Keratinocyte (primary cell): ENCODE measurements at regions not wholly inside any gene's neighbourhood (a gene's known extent, or its start where the extent isn't known, plus 50 kb on each side); places are given as distances from the start of the nearest gene placed in this dataset.

Experiments
- DNase-seq: peaks from one replicate; pipeline ENCODE4 v3.0.0-alpha.2; 2011; ENCODE audit warnings: low read depth, missing footprints, low spot score
- FAIRE-seq: peaks from 2 replicates; lab custom pipeline; 2011; peaks lifted over from hg19 to GRCh38; lab: Jason Lieb, UNC
- H2AFZ ChIP-seq: 2 replicates; pipeline ENCODE4 v1.6.0; 2012; ENCODE audit warnings: low read length, control low read depth, inconsistent platforms; ENCODE audit not compliant: control insufficient read depth
- H3K27ac ChIP-seq: 2 replicates; pipeline ENCODE4 v1.5.1; 2011; ENCODE audit warnings: low read length; ENCODE audit not compliant: control insufficient read depth, insufficient read depth
- H3K27me3 ChIP-seq: 3 replicates; pipeline ENCODE4 v1.6.0; 2011; ENCODE audit warnings: low read length; ENCODE audit not compliant: control insufficient read depth, insufficient read depth; ENCODE audit errors: extremely low read depth
- H3K36me3 ChIP-seq, 2 experiments: 2 replicates in 1 of 2; 3 replicates in 1 of 2; pipeline ENCODE4 v1.5.1; 2011; ENCODE audit warnings: low read length in 2 of 2, mild to moderate bottlenecking in 1 of 2; ENCODE audit not compliant: control insufficient read depth in 2 of 2, insufficient read depth in 2 of 2; ENCODE audit errors: extremely low read depth in 1 of 2
- H3K4me1 ChIP-seq: 3 replicates; pipeline ENCODE4 v1.5.1; 2011; ENCODE audit warnings: low read length; ENCODE audit not compliant: control insufficient read depth, insufficient read depth; ENCODE audit errors: extremely low read depth
- H3K4me2 ChIP-seq: 3 replicates; pipeline ENCODE4 v1.6.0; 2011; ENCODE audit warnings: low read depth, low read length; ENCODE audit not compliant: control insufficient read depth, insufficient read depth; ENCODE audit errors: extremely low read depth
- H3K4me3 ChIP-seq, 3 experiments: fragments of 200-600 bp in 1 of 3; sonication (generic) in 1 of 3; 2 replicates in 2 of 3; 3 replicates in 1 of 3; pipeline ENCODE4 v1.5.1; 2011 to 2016; ENCODE audit warnings: low read length in 3 of 3, mild to moderate bottlenecking in 3 of 3, control low read depth in 2 of 3, inconsistent platforms in 1 of 3, low read depth in 1 of 3, mixed read lengths in 1 of 3, mixed run types in 1 of 3, moderate library complexity in 1 of 3; ENCODE audit not compliant: control insufficient read depth in 2 of 3, insufficient read depth in 2 of 3; ENCODE audit errors: extremely low read depth in 1 of 3
- H3K79me2 ChIP-seq: 2 replicates; pipeline ENCODE4 v1.6.0; 2012; ENCODE audit warnings: low read length; ENCODE audit not compliant: control insufficient read depth, insufficient read depth
- H3K9ac ChIP-seq: 3 replicates; pipeline ENCODE4 v1.6.0; 2011; ENCODE audit warnings: low read length; ENCODE audit not compliant: control insufficient read depth, insufficient read depth; ENCODE audit errors: extremely low read depth
- H3K9me1 ChIP-seq: 3 replicates; pipeline ENCODE4 v1.6.0; 2011; ENCODE audit warnings: low read length; ENCODE audit not compliant: control insufficient read depth, insufficient read depth; ENCODE audit errors: extremely low read depth
- H3K9me3 ChIP-seq: 2 replicates; pipeline ENCODE4 v1.5.1; 2012; ENCODE audit warnings: low read depth, low read length; ENCODE audit not compliant: control insufficient read depth
- H4K20me1 ChIP-seq: 3 replicates; pipeline ENCODE4 v1.6.0; 2011; ENCODE audit warnings: low read length; ENCODE audit not compliant: control insufficient read depth, insufficient read depth; ENCODE audit errors: extremely low read depth
- EZH2 ChIP-seq: IDR thresholded peaks from one replicate; pipeline ENCODE4 v1.6.1; 2012; ENCODE audit warnings: inconsistent platforms, mild to moderate bottlenecking, low read length, moderate library complexity
- dilution Hi-C: fragments of 300-500 bp; cut with MboI; formaldehyde crosslinking; loops from one replicate; pipeline ENCODE4 v1.7.0; 2020; ENCODE audit warnings: low sequenced_read_pairs; ENCODE audit not compliant: extremely low pct_ligation_motif_present
- TF ChIP-seq, protein P1 (sequence below), 3 experiments: IDR thresholded peaks in 1 of 3; conservative IDR thresholded peaks in 1 of 3; optimal IDR thresholded peaks in 1 of 3; 2 replicates in 2 of 3; 3 replicates in 1 of 3; pipeline versions ENCODE3 to v1.5.1; 2011; ENCODE audit warnings: low read length in 3 of 3, mild to moderate bottlenecking in 3 of 3, moderate library complexity in 2 of 3, control low read depth in 1 of 3, inconsistent platforms in 1 of 3; ENCODE audit not compliant: insufficient read depth in 2 of 3; ENCODE audit errors: extremely low read depth in 1 of 3

DNA sequence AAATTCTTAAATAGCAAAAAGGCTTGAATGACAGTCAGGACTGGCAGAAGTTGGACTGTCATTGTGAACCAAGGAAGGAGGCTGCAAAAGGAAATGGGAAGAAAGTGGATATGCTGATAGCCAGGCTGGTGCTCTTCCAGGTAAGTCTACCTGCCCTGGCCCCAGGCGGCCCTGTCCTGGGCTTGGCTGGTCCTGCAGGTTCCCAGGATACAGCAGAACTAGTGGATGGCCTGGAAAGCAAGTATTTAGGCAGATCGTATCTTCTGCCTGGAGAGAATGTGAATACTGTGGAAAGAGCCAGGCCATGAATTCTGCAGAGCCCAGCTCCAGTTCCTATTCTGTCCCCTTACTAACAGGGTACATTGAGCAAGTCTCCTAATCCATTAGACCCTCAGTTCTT lies 149.3 kb downstream of the SEC61B start:
- Histone ChIP-seq H2AFZ (no peak overlapping the region), H3K27me3 (peaks cover 11% of the 10 kb centered on the region), H3K9me3 (no peaks in the 10 kb centered on the region), H3K79me2 (no peaks in the 10 kb centered on the region), H3K36me3 (no peaks in the 10 kb centered on the region), H3K4me1 (peaks cover 3% of the 10 kb centered on the region), H3K9me1 (no peaks in the 10 kb centered on the region), H3K27ac (no peak overlapping the region), H3K4me2 (no peak overlapping the region), H4K20me1 (no peaks in the 10 kb centered on the region), H3K4me3 (no peak overlapping the region), H3K9ac (no peak overlapping the region)
- DNase-seq, result no peak
- FAIRE-seq, result no peak
- TF ChIP-seq, protein P1, sequence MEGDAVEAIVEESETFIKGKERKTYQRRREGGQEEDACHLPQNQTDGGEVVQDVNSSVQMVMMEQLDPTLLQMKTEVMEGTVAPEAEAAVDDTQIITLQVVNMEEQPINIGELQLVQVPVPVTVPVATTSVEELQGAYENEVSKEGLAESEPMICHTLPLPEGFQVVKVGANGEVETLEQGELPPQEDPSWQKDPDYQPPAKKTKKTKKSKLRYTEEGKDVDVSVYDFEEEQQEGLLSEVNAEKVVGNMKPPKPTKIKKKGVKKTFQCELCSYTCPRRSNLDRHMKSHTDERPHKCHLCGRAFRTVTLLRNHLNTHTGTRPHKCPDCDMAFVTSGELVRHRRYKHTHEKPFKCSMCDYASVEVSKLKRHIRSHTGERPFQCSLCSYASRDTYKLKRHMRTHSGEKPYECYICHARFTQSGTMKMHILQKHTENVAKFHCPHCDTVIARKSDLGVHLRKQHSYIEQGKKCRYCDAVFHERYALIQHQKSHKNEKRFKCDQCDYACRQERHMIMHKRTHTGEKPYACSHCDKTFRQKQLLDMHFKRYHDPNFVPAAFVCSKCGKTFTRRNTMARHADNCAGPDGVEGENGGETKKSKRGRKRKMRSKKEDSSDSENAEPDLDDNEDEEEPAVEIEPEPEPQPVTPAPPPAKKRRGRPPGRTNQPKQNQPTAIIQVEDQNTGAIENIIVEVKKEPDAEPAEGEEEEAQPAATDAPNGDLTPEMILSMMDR (optimal IDR thresholded peaks at IDR 0.05 in 1 of 3, IDR thresholded peaks at IDR 0.05 in 1 of 3, conservative IDR thresholded peaks at IDR 0.05 in 1 of 3; ENCODE audit: extremely low read depth in 1 of 3, insufficient read depth in 2 of 3, low read length in 3 of 3), result no peak
- TF ChIP-seq EZH2, result no peak
- dilution Hi-C loops, result no loop called here

DNA sequence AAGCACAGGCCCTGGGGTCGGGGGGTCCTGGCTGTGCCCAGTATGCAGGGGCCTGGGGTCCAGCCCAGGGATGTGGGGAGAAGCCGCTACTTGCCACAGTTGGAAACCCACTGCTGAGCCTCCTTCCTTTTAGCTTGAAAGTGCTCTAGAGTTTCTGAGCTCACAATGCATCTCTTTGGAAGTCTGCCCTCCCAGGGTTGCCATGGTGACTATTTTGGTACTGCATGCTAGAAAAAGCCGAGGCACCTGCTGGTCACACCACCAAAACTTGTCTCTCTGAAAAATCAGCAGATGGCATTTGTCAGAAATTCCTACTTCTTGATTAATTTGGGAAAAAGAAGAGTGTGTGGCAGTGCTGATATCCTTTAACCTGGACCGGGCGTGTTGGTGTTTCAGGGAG lies 151.8 kb downstream of the SEC61B start:
- Histone ChIP-seq H3K9me3 (no peaks in the 10 kb centered on the region), H3K4me1 (no peaks in the 10 kb centered on the region), H3K79me2 (no peaks in the 10 kb centered on the region), H2AFZ (no peak overlapping the region), H3K27ac (no peak overlapping the region), H3K9ac (no peak overlapping the region), H3K4me3 (no peak overlapping the region), H3K27me3 (peaks cover 10% of the 10 kb centered on the region), H3K36me3 (no peaks in the 10 kb centered on the region), H4K20me1 (no peaks in the 10 kb centered on the region), H3K9me1 (no peaks in the 10 kb centered on the region), H3K4me2 (no peak overlapping the region)
- dilution Hi-C loops, result no loop called here
- DNase-seq (no peak), FAIRE-seq (no peak)
- TF ChIP-seq, protein P1 (optimal IDR thresholded peaks at IDR 0.05 in 1 of 3, IDR thresholded peaks at IDR 0.05 in 1 of 3, conservative IDR thresholded peaks at IDR 0.05 in 1 of 3; ENCODE audit: extremely low read depth in 1 of 3, insufficient read depth in 2 of 3, low read length in 3 of 3), result no peak
- TF ChIP-seq EZH2, result no peak
